ENCODE measurements at regions not wholly inside any gene's neighbourhood (a gene's known extent, or its start where the extent isn't known, plus 50 kb on each side); places are given as distances from the start of the nearest gene placed in this dataset.

GRCh38 chr14:46444666-46445065 lies 206.9 kb downstream of the RPL10L start:
- H3K4me3 ChIP-seq (replicated peaks in 1 of 3; ENCODE audit: insufficient read depth in 1 of 3, low read depth in 1 of 3, low read length in 3 of 3) = no peak overlapping the region
- no peak for TF ChIP-seq POLR2A (IDR thresholded peaks at IDR 0.05; ENCODE audit: low read depth, low read length)
- no peak for TF ChIP-seq POLR2AphosphoS5 (IDR thresholded peaks at IDR 0.05; ENCODE audit: insufficient read depth, low read depth, low read length)
- TF ChIP-seq MAX (IDR thresholded peaks at IDR 0.05; ENCODE audit: insufficient read depth, insufficient read length) = no peak
- no peak for TF ChIP-seq JUN (IDR thresholded peaks at IDR 0.05; ENCODE audit: borderline replicate concordance, insufficient read depth, insufficient read length, low read depth)
- no peak for TF ChIP-seq GATA2 (IDR thresholded peaks at IDR 0.05; ENCODE audit: insufficient read depth, insufficient read length, low read depth, low read length)
- no peak for TF ChIP-seq EZH2 (IDR thresholded peaks at IDR 0.05; ENCODE audit: borderline replicate concordance, low read depth, low read length, severe bottlenecking)
- TF ChIP-seq FOS (IDR thresholded peaks at IDR 0.05; ENCODE audit: borderline replicate concordance, insufficient read depth, low read length) = no peak
- no peak for TF ChIP-seq MYC (IDR thresholded peaks at IDR 0.05; ENCODE audit: low read depth, low read length)
- no peak for TF ChIP-seq CTCF (IDR thresholded peaks at IDR 0.05; ENCODE audit: extremely low read depth in 1 of 2, insufficient read depth in 1 of 2, low read depth in 1 of 2, low read length in 2 of 2)
- H3K4me2 ChIP-seq (ENCODE audit: insufficient read depth, low read length) = no peak overlapping the region
- intact Hi-C loops (cut with micrococcal nuclease) = no loop called here
- DNase-seq (ENCODE audit: low read depth, low spot score) (no peak), FAIRE-seq (no peak)
- no peaks in the 10 kb centered on the region for H3K9me1 ChIP-seq (replicated peaks; ENCODE audit: control insufficient read depth, extremely low read depth, insufficient read depth, low read length)
- H4K20me1 ChIP-seq (replicated peaks; ENCODE audit: control insufficient read depth, extremely low read depth, insufficient read depth, low read length) = no peaks in the 10 kb centered on the region
- CTCF ChIA-PET = no interaction called here
- H2AFZ ChIP-seq (ENCODE audit: low read depth, low read length) = no peak overlapping the region
- POLR2A ChIA-PET = no interaction called here
- H3K79me2 ChIP-seq (ENCODE audit: control insufficient read depth, insufficient read depth, low read length) = no peaks in the 10 kb centered on the region
- no peak overlapping the region for H3K27ac ChIP-seq (ENCODE audit: insufficient read depth, low read depth, low read length)
- no peaks in the 10 kb centered on the region for H3K27me3 ChIP-seq (ENCODE audit: control insufficient read depth in 2 of 2, insufficient read depth in 2 of 2, low read length in 2 of 2)
- H3K36me3 ChIP-seq (ENCODE audit: control insufficient read depth in 2 of 2, extremely low read depth in 1 of 2, insufficient read depth in 2 of 2, low read length in 2 of 2) = no peaks in the 10 kb centered on the region
- no TSS peak for BruUV-seq (replicated peaks)
- no peak overlapping the region for H3K9ac ChIP-seq (replicated peaks; ENCODE audit: extremely low read depth, insufficient read depth, low read length)
- dilution Hi-C loops (cut with MboI; ENCODE audit: extremely low pct_ligation_motif_present, low sequenced_read_pairs) = no loop called here
- H3K9me3 ChIP-seq (replicated peaks; ENCODE audit: control insufficient read depth, insufficient read depth, low read length) = no peaks in the 10 kb centered on the region
- H3K4me1 ChIP-seq (ENCODE audit: control insufficient read depth, extremely low read depth, insufficient read depth, low read length) = no peaks in the 10 kb centered on the region
